IPS-NIHi7 (cell line): ENCODE measurements at regions not wholly inside any gene's neighbourhood (a gene's known extent, or its start where the extent isn't known, plus 50 kb on each side); places are given as distances from the start of the nearest gene placed in this dataset.
"Not testable (repeated sequence)": the region's sequence is repeated elsewhere in the genome, so short reads cannot be mapped to it uniquely, and the experiment has no call there.

Experiments
- DNase-seq: peaks from one replicate; pipeline ENCODE4 v3.0.0; 2012; ENCODE audit warnings: mixed read lengths; ENCODE audit errors: extremely low spot score

DNA sequence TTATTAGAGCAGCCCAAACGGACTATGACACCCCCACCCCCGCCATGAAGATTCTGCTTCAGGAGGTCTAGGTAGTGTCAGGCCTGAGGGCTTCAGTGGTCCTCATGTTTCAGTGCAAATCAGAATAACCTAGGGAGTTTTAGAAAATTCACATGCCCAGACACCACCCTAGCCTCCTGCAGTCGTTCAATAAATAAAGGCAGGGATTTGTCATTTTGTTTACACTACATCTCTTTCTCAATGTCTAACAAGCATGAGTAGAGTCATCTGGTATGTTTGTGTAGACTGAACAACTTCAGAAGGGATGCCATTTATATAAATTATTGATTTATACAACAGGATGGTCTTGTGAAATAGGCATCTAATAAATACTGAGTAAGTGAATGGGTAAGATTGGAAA lies 112.1 kb upstream of the SERPINE2 start:
- DNase-seq = no peak

- not testable (repeated sequence) for DNase-seq
Observed at GRCh38 chr2:224148058-224148457, 109.0 kb upstream of the SERPINE2 start.

DNA sequence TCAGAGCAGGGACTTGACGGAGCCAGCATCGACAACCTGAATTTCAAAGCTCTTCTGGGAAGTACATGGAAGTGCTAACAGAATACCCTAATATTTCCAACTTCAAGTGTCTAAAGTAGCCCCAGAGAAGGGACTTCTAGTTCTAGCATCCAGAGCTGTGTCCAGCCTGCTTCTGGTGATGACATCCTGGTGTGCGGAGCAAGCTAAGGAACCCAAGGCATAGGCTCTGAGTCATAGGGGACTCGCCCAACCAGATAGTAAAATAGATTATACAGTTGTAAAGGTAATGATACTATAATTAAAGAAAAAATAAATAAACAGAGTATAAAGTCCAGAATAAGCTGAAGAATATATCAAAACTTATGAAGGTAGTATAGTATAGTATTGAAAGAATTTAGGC lies 108.1 kb upstream of the SERPINE2 start:
- no peak for DNase-seq

GRCh38 chr2:224146356-224147160 lies 107.5 kb upstream of the SERPINE2 start:
- no peak for DNase-seq

- DNase-seq = no peak
Observed at GRCh38 chr2:224145751-224146355, 106.8 kb upstream of the SERPINE2 start.

- DNase-seq = no peak
Observed at GRCh38 chr2:224143526-224143925, 104.4 kb upstream of the SERPINE2 start.

GRCh38 chr2:224142397-224143312 lies 103.6 kb upstream of the SERPINE2 start:
- DNase-seq = no peak

- DNase-seq = no peak
Observed at GRCh38 chr2:224141304-224141703, 102.2 kb upstream of the SERPINE2 start.

DNA sequence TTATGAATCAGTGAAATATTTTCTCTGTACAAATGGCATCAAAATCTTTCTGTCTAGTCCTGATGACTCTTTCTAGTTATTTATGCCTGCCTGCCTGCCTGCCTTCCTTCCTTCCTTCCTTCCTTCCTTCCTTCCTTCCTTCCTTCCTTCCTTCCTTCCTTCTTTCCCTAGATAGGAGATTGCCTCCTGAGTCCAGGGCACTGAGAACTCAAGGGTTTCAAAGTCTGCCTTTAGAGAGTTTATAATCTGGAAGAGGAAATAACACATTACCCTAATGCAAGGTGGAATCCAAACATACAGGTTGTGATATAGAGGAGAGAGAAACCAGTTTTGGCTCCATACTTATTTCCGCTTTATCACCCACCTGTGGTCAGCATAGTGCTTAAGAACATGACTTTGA lies 98.1 kb upstream of the SERPINE2 start:
- no peak for DNase-seq

DNA sequence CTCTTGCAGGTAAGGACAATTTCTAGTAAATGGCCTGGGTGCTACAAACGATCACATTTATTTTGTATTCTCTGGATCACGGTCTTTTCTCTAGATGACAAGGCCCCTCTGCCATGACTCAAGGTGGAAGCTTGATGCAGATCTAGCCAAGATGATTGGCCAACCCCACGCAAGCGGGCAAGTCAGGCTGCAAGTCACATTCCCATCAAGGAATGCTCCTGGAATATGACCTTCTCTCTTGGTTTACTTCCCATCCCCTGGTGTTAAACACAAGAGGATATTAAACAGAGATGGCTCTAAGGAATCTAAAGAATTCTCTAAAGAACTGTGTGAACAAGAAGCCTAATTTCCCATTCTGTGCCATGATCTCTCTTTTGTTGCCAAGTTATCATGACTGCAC lies 97.3 kb upstream of the SERPINE2 start:
- no peak for DNase-seq

DNA sequence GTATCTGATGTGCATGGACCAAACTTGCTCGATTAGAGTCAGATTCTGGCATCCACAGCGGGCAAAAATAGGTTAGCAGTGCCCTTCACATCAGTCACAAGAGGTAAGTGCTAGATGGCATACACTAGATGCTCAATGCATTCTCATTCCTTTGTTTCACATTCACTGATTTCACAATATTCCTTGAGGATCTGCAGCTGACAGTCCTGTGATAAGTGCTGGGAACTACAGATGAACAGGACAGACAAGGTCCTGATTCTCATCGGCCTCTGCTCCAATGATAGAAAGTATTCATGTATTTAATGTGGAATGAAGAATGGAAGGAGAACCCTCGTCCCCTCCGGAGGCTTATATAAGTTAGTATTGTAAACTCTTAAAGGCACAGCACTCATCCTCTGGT lies 96.8 kb upstream of the SERPINE2 start:
- DNase-seq = no peak

DNA sequence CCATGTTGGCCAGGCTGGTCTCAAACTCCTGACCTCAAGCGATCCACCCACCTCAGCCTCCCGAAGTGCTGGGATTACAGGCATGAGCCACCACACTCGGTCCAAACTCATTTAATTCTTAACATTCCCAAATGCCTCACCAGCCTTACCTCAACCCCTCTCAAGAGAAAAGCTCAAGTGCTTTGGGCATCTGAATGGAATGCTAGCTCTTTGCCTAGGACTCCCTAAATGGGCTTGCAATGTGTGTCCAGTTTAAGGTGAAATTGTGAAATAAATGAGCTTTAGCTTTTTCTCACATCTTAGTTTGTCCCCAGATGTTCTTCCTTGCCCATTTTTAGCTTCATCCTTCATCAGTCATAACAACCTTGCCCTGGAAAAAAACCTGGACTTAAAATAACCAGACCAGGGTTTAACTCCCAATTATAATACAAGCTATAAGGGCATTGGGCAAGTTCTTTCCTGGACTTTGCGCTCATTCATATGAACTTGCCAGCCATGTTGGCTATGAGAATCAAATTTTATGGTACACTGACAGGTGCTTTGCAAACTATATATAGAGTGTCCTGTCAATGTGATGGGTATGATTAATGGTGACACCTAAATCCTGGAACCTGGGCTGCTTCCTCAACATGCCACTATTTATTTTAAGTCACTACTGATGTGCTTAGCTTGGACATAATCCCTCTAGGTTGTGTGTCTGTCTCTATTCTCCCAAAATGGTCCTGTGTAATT lies 95.1 kb upstream of the SERPINE2 start:
- DNase-seq = no peak

DNA sequence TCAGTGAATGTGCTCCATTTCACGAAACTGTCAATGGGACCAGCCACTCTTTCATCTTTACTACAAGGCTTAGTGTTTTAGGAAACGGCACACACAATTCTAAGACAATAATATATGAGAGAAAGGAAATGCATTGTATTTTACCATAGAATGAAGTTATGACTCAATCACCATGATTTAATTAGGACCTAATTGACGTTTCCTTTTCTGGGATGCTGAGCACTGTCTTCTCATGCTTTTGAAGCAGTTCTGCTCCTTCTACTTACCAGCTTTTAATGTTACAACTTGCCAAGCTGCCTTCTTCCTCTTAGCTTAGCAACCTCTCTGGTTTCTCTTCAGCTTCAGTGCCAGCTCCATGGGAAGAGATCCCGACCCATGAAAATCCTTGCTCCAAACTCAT lies 94.3 kb upstream of the SERPINE2 start:
- DNase-seq = no peak

DNA sequence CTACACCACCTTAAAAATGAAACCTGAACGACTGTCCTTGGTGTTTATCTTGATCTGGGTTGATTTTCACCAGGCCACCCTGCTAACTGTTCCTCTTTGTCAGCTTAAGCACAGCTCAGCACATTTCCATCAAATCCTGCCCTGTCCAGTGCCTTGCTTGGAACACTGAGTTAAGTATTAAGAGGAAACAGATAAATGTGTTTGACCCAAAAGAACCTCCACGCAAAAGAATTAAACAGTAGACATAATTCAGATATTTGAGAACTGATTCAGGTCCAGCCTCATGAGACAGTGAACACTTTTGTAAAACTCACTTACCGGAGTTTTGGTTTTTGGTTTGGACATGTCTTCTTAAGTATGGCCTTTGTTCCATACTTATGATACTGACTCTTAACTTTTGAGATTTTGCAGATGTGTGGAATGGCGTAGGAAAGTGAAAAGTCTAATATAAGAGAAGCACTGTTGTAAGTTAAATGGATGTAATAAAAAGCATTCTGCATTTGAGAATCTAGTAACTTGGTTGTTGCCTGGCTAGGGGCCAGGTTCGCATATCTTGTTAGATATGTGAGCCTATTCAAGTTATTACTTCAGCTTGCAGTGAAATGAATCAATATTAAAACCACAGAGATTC lies 88.9 kb upstream of the SERPINE2 start:
- DNase-seq = no peak

DNA sequence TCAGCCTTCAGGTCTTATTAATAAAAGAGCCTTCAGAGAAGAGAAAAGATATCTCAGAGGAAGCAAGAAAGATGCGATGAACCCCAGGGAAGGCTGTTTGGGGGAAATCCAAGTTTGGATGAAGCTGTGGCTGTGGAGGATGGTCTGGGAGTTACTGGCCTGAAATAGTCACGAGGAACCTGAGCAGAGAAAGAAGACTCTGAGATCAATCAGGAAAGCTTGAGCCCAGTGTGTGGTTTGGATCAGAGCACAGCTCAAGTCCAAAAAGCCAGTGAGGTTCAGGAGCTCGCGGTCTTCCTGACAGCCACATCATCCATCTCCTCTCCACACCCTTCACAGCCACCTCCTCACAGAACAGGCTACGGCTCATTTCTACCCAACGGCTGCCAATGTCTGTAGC lies 87.4 kb upstream of the SERPINE2 start:
- DNase-seq = no peak

DNA sequence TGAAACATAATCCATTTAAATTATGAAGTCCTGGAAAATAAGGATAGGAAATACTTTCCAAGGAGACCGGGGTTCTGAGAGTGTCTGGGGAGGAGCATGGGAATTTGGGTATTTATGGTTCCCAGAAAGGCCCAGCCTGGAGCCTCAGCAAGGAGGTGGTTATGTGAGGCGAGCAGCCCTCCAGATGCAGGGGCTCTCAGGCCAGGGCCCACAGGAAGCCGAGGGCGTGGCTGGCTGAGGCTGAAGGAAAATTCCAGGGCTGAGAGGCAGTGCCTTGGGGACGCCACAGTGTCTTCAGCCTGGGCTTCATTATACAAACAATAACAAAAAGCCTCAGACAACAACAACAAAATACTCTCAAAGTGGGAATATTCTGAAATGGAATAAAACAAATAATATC lies 86.9 kb upstream of the SERPINE2 start:
- DNase-seq = peak; percentile 73

- DNase-seq = no peak
Observed at GRCh38 chr2:224122542-224122941, 83.5 kb upstream of the SERPINE2 start.

- DNase-seq = no peak
Observed at GRCh38 chr2:224121406-224122067, 82.5 kb upstream of the SERPINE2 start.

DNA sequence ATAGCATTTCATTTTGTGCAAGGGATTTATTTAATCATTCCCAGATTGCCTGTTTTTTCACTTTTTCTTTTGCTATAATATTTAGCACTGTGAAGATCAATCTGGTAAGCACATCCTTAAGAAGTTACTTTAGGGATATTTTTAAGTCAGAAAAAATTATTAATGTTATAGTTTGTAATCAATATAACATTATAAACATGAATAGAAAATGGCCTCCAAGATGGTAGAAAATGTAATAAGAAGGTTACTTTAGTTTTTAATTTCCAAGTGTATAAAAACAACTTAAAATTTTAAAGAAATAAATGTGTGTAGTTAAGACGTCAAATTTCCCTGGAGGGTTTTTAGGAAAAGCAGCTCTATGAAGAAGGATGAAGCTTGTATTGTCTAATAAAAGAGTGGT lies 81.9 kb upstream of the SERPINE2 start:
- no peak for DNase-seq

- DNase-seq = not testable (repeated sequence)
Observed at GRCh38 chr2:224119846-224120245, 80.8 kb upstream of the SERPINE2 start.

GRCh38 chr2:224114428-224114827 lies 75.3 kb upstream of the SERPINE2 start:
- DNase-seq = no peak
